H1 (cell line): ENCODE measurements at regions not wholly inside any gene's neighbourhood (a gene's known extent, or its start where the extent isn't known, plus 50 kb on each side); places are given as distances from the start of the nearest gene placed in this dataset.

Experiments
- CTCF ChIA-PET: fragments of 300-600 bp; sonication (Branson Sonifier 250); formaldehyde crosslinking; loops from one replicate; lab custom pipeline; 2021; ENCODE audit not compliant: partially characterized antibody; lab: Charles Lee
- POLR2A ChIA-PET: fragments of 300-600 bp; sonication (Branson Sonifier 250); formaldehyde crosslinking; loops from one replicate; lab custom pipeline; 2021; ENCODE audit warnings: inconsistent platforms; ENCODE audit not compliant: partially characterized antibody; lab: Charles Lee
- DNase-seq, 2 experiments: peaks; one replicate each; pipeline versions ENCODE4 v3.0.0 to v3.0.0-alpha.2; 2010 to 2022; ENCODE audit warnings: low spot score in 2 of 2, low read depth in 1 of 2, mixed read lengths in 1 of 2
- FAIRE-seq: peaks from 2 replicates; lab custom pipeline; 2011; peaks lifted over from hg19 to GRCh38; lab: Jason Lieb, UNC
- H2AFZ ChIP-seq: 2 replicates; pipeline ENCODE4 v1.8.1; 2012; ENCODE audit warnings: low read length, inconsistent platforms
- H2AK5ac ChIP-seq: 2 replicates; pipeline ENCODE4 v1.6.1; 2013; ENCODE audit warnings: low read depth, low read length
- H2BK120ac ChIP-seq: replicated peaks from 2 replicates; pipeline ENCODE3; 2013; ENCODE audit warnings: low read depth, low read length, inconsistent platforms
- H2BK12ac ChIP-seq: 2 replicates; pipeline ENCODE4 v1.6.1; 2013; ENCODE audit warnings: low read depth, low read length
- H2BK15ac ChIP-seq: 2 replicates; pipeline ENCODE4 v1.6.1; 2013; ENCODE audit warnings: low read length
- H2BK20ac ChIP-seq: 2 replicates; pipeline ENCODE4 v1.6.1; 2013; ENCODE audit warnings: low read length
- H2BK5ac ChIP-seq: 2 replicates; pipeline ENCODE4 v1.6.1; 2013; ENCODE audit warnings: low read depth, low read length
- H3K14ac ChIP-seq: 2 replicates; pipeline ENCODE4 v1.6.1; 2013; ENCODE audit warnings: inconsistent platforms; ENCODE audit not compliant: insufficient read length
- H3K18ac ChIP-seq: 2 replicates; pipeline ENCODE4 v1.6.1; 2013; ENCODE audit warnings: low read length; ENCODE audit errors: extremely low read depth
- H3K23ac ChIP-seq: 2 replicates; pipeline ENCODE4 v1.6.1; 2013; ENCODE audit warnings: inconsistent platforms; ENCODE audit not compliant: insufficient read length
- H3K23me2 ChIP-seq: 2 replicates; pipeline ENCODE4 v1.6.1; 2013; ENCODE audit warnings: low read depth, low read length
- H3K27ac ChIP-seq: 2 replicates; pipeline ENCODE4 v1.6.1; 2011; ENCODE audit warnings: low read depth, low read length, inconsistent platforms
- H3K27me3 ChIP-seq, 4 experiments: replicated peaks in 1 of 4; 1 replicate in 1 of 4; 2 replicates in 3 of 4; pipeline versions ENCODE4 v1.6.1 to v1.8.1; 2011 to 2013; ENCODE audit warnings: low read length in 3 of 4, mild to moderate bottlenecking in 3 of 4, inconsistent platforms in 2 of 4, mixed read lengths in 2 of 4, moderate library complexity in 1 of 4; ENCODE audit not compliant: control insufficient read depth in 3 of 4, insufficient read depth in 3 of 4; ENCODE audit errors: extremely low read depth in 1 of 4
- H3K36me3 ChIP-seq, 4 experiments: 2 replicates each; pipeline versions ENCODE4 v1.6.1 to v1.8.1; 2011 to 2013; ENCODE audit warnings: mild to moderate bottlenecking in 4 of 4, low read length in 3 of 4, moderate library complexity in 2 of 4, control low read depth in 1 of 4, inconsistent platforms in 1 of 4; ENCODE audit not compliant: insufficient read depth in 4 of 4, control insufficient read depth in 2 of 4
- H3K4ac ChIP-seq: replicated peaks from 2 replicates; pipeline ENCODE3; 2013; ENCODE audit warnings: low read length, low read depth, mixed read lengths, inconsistent platforms; ENCODE audit not compliant: insufficient read length
- H3K4me1 ChIP-seq, 4 experiments: replicated peaks in 1 of 4; 1 replicate in 1 of 4; 2 replicates in 3 of 4; pipeline versions ENCODE4 v1.6.1 to v1.8.1; 2011 to 2013; ENCODE audit warnings: low read length in 3 of 4, inconsistent platforms in 2 of 4, mixed read lengths in 1 of 4; ENCODE audit not compliant: insufficient read depth in 4 of 4, control insufficient read depth in 3 of 4
- H3K4me2 ChIP-seq, 2 experiments: 2 replicates each; pipeline versions ENCODE4 v1.6.1 to v1.8.1; 2011 to 2013; ENCODE audit warnings: low read depth in 2 of 2, low read length in 2 of 2, control low read depth in 1 of 2, inconsistent platforms in 1 of 2, mild to moderate bottlenecking in 1 of 2; ENCODE audit not compliant: insufficient read depth in 1 of 2
- H3K4me3 ChIP-seq, 4 experiments: fragments of 200-600, 300-600 bp in 1 of 4; sonication (generic), shearing (Covaris generic), sonication (Bioruptor Twin) in 1 of 4; 2 replicates each; pipeline versions ENCODE4 v1.5.1 to v1.8.1; 2011 to 2016; ENCODE audit warnings: low read length in 4 of 4, low read depth in 3 of 4, control low read depth in 2 of 4, inconsistent platforms in 2 of 4, mild to moderate bottlenecking in 2 of 4, mixed read lengths in 1 of 4, moderate library complexity in 1 of 4; ENCODE audit not compliant: insufficient read depth in 2 of 4; ENCODE audit errors: extremely low read depth in 1 of 4
- H3K56ac ChIP-seq: replicated peaks from 2 replicates; pipeline ENCODE3; 2013; ENCODE audit warnings: low read depth, mild to moderate bottlenecking, mixed read lengths, low read length, inconsistent platforms; ENCODE audit not compliant: insufficient read length
- H3K79me1 ChIP-seq: 2 replicates; pipeline ENCODE4 v1.6.1; 2013; ENCODE audit warnings: low read depth, low read length, control low read depth
- H3K79me2 ChIP-seq, 2 experiments: 2 replicates each; pipeline versions ENCODE4 v1.6.1 to v1.8.1; 2012 to 2013; ENCODE audit warnings: low read length in 2 of 2, mild to moderate bottlenecking in 2 of 2, inconsistent platforms in 1 of 2; ENCODE audit not compliant: insufficient read depth in 2 of 2, control insufficient read depth in 1 of 2
- H3K9ac ChIP-seq, 4 experiments: replicated peaks in 1 of 4; 1 replicate in 1 of 4; 2 replicates in 3 of 4; pipeline versions ENCODE4 v1.6.1 to v1.8.1; 2011 to 2013; ENCODE audit warnings: low read depth in 3 of 4, low read length in 3 of 4, control low read depth in 2 of 4, mild to moderate bottlenecking in 2 of 4, moderate library complexity in 2 of 4, inconsistent platforms in 1 of 4; ENCODE audit errors: extremely low read depth in 1 of 4
- H3K9me3 ChIP-seq, 2 experiments: 2 replicates each; pipeline versions ENCODE4 v1.6.1 to v1.8.1; 2012 to 2013; ENCODE audit warnings: mild to moderate bottlenecking in 2 of 2, moderate library complexity in 2 of 2, control low read depth in 1 of 2, inconsistent platforms in 1 of 2, low read depth in 1 of 2, low read length in 1 of 2, mixed read lengths in 1 of 2; ENCODE audit not compliant: insufficient read depth in 2 of 2
- H4K20me1 ChIP-seq, 2 experiments: replicated peaks in 1 of 2; 2 replicates each; pipeline versions ENCODE3 to v1.8.1; 2011 to 2013; ENCODE audit warnings: inconsistent platforms in 2 of 2, low read length in 2 of 2, mild to moderate bottlenecking in 1 of 2; ENCODE audit not compliant: insufficient read depth in 2 of 2, control insufficient read depth in 1 of 2
- H4K5ac ChIP-seq: 2 replicates; pipeline ENCODE4 v1.6.1; 2013; ENCODE audit warnings: low read length, low read depth, mixed read lengths, inconsistent platforms; ENCODE audit not compliant: insufficient read length
- H4K8ac ChIP-seq: 2 replicates; pipeline ENCODE4 v1.8.0; 2013; ENCODE audit warnings: mild to moderate bottlenecking, moderate library complexity, low read length, inconsistent platforms; ENCODE audit not compliant: insufficient read depth; ENCODE audit errors: extremely low read depth
- H4K91ac ChIP-seq: replicated peaks from 2 replicates; pipeline ENCODE3; 2013; ENCODE audit warnings: low read length, mixed read lengths, inconsistent platforms; ENCODE audit not compliant: insufficient read length
- PHF8 ChIP-seq: fragments of 200-600 bp; sonication (generic); conservative IDR thresholded peaks from 2 replicates; pipeline ENCODE4 v1.7.1; 2012; ENCODE audit warnings: low read depth, mild to moderate bottlenecking, inconsistent platforms, low read length, moderate library complexity
- SP4 ChIP-seq: IDR thresholded peaks from 2 replicates; pipeline ENCODE4 v1.6.1; 2012; ENCODE audit warnings: low read length, inconsistent platforms
- WGBS, 2 experiments: shearing (Covaris generic) in 1 of 2; methylation state at CpG; one replicate each; pipeline versions ENCODE4 v1.1.6 to v1.1.7; 2013 to 2015; ENCODE audit warnings: low lambda C conversion rate in 2 of 2, mixed read lengths in 2 of 2, inconsistent platforms in 1 of 2, low coverage in 1 of 2, missing lambda C conversion rate in 1 of 2; ENCODE audit not compliant: insufficient replicate concordance in 2 of 2, insufficient coverage in 1 of 2, insufficient read length in 1 of 2; ENCODE audit errors: extremely low coverage in 1 of 2, missing lambda C conversion rate in 1 of 2; 5-methylcytosine and 5-hydroxymethylcytosine counted together

DNA sequence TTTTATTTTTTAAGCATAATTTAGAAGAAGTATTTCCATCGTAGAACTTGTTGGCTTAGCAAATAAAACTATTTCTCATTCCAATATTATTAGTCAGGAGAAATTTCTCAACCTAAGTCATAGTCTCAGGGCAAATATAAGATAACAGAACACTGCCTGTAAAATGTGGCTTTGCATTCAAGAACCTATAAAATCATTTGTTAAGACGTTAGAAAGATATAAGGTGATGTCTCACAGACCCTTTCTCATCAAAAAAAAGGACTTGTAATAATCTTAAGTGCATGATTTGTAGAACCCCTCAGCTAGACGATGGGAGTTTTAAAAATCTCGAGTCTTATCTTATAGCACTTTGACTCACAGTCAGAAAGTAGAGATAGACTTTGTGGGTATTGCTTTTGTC is 314.7 kb upstream of the CFAP20DC start:
- H3K14ac ChIP-seq, result no peak overlapping the region
- no peak overlapping the region for H3K4ac ChIP-seq
- no peak overlapping the region for H3K56ac ChIP-seq
- no peak overlapping the region for H2AFZ ChIP-seq
- no peaks in the 10 kb centered on the region for H4K20me1 ChIP-seq
- FAIRE-seq, result no peak
- H2BK5ac ChIP-seq, result no peak overlapping the region
- DNase-seq, result no peak
- no peaks in the 10 kb centered on the region; a peak in 1 of 7 replicates for H3K4me1 ChIP-seq
- no peak overlapping the region for H2BK12ac ChIP-seq
- no peak overlapping the region for H3K9ac ChIP-seq
- POLR2A ChIA-PET, result no interaction called here
- H2AK5ac ChIP-seq, result no peak overlapping the region
- H3K18ac ChIP-seq, result no peak overlapping the region
- H4K5ac ChIP-seq, result no peak overlapping the region
- no peak overlapping the region for H2BK15ac ChIP-seq
- H3K27ac ChIP-seq, result no peak overlapping the region
- peaks cover 3 to 10% of the 10 kb centered on the region in 2 experiments; a peak in 2 of 4 replicates for H3K9me3 ChIP-seq
- no peak overlapping the region for H4K91ac ChIP-seq
- no peak overlapping the region for H4K8ac ChIP-seq
- 67% methylated on average over 4 of the region's 4 CpGs; no CpG with 5 or more reads in 1 of the 2 experiments for WGBS, 2 experiments
- H3K36me3 ChIP-seq, result no peaks in the 10 kb centered on the region
- H2BK20ac ChIP-seq, result no peak overlapping the region
- H3K4me2 ChIP-seq, result no peak overlapping the region
- no peak overlapping the region for H2BK120ac ChIP-seq
- no peaks in the 10 kb centered on the region for H3K27me3 ChIP-seq
- H3K23ac ChIP-seq, result no peak overlapping the region
- H3K23me2 ChIP-seq, result no peaks in the 10 kb centered on the region; the same call in 1 of the 2 replicates
- no peaks in the 10 kb centered on the region for H3K79me2 ChIP-seq
- H3K4me3 ChIP-seq, result no peak overlapping the region
- CTCF ChIA-PET, result interaction anchor here (1.0 to 1.3 kb wide), 2 partner anchors 52 to 72 kb away, joined by 3 to 4 read pairs; no protein-coding TSS in a partner anchor
- H3K79me1 ChIP-seq, result no peaks in the 10 kb centered on the region
- no peak for TF ChIP-seq PHF8
- TF ChIP-seq SP4, result no peak
